A549 (cell line): ENCODE measurements at regions not wholly inside any gene's neighbourhood (a gene's known extent, or its start where the extent isn't known, plus 50 kb on each side); places are given as distances from the start of the nearest gene placed in this dataset.

Experiments
- ATAC-seq, 2 experiments: fragments of 200-7000 bp in 1 of 2; fragments of >200 bp in 1 of 2; cut with Nextera tagmentation in 1 of 2; cut with Tn5 transposase in 1 of 2; 3 replicates each; pipeline versions ENCODE4 v1.8.0 to v1.9.1; 2018 to 2020; ENCODE audit warnings: mild to moderate bottlenecking in 1 of 2, moderate library complexity in 1 of 2
- CTCF ChIA-PET: fragments of 300-600 bp; sonication (Branson Sonifier 250); formaldehyde crosslinking; extraction: SDS; loops from one replicate; lab custom pipeline; 2021; ENCODE audit warnings: antibody characterized with exemption, inconsistent platforms; lab: Yijun Ruan, JAX
- POLR2A ChIA-PET: fragments of 350-600 bp; formaldehyde crosslinking; extraction: SDS; loops from one replicate; lab custom pipeline; 2021; ENCODE audit warnings: antibody characterized with exemption, inconsistent platforms; lab: Yijun Ruan, JAX
- DNase-seq, 2 experiments: peaks; one replicate each; pipeline versions ENCODE4 v3.0.0 to v3.0.0-alpha.2; 2011 to 2016; ENCODE audit warnings: low read depth in 1 of 2, low spot score in 1 of 2
- FAIRE-seq: peaks from 2 replicates; lab custom pipeline; 2011; peaks lifted over from hg19 to GRCh38; lab: Jason Lieb, UNC
- H3K27ac ChIP-seq, 2 experiments: fragments of >200 bp; sonication (Bioruptor Twin); formaldehyde crosslinking; 3 replicates each; pipeline ENCODE4 v1.5.1; 2016 to 2017
- H3K4me1 ChIP-seq: fragments of >200 bp; sonication (Bioruptor Twin); formaldehyde crosslinking; 3 replicates; pipeline ENCODE4 v1.6.1; 2016
- H3K4me2 ChIP-seq: fragments of >200 bp; sonication (Bioruptor Twin); formaldehyde crosslinking; 3 replicates; pipeline ENCODE4 v1.6.1; 2016
- H3K4me3 ChIP-seq: fragments of >200 bp; sonication (Bioruptor Twin); formaldehyde crosslinking; 3 replicates; pipeline ENCODE4 v1.5.1; 2016
- H3K9me3 ChIP-seq: fragments of >200 bp; sonication (Bioruptor Twin); formaldehyde crosslinking; 3 replicates; pipeline ENCODE4 v1.6.1; 2016
- BHLHE40 ChIP-seq: IDR thresholded peaks from 2 replicates; pipeline ENCODE4 v1.6.1; 2012; ENCODE audit warnings: low read depth, low read length, inconsistent platforms
- CEBPB ChIP-seq, 2 experiments: fragments of >200 bp in 1 of 2; sonication (Bioruptor Twin) in 1 of 2; formaldehyde crosslinking in 1 of 2; IDR thresholded peaks; 2 replicates each; pipeline ENCODE4 v1.6.1; 2012 to 2016
- CHD2 ChIP-seq: fragments of 150-350 bp; IDR thresholded peaks from 2 replicates; pipeline ENCODE4 v1.6.1; 2014; ENCODE audit warnings: low read length; ENCODE audit not compliant: partially characterized antibody
- CHD4 ChIP-seq: fragments of 200-600 bp; sonication (generic); IDR thresholded peaks from 2 replicates; pipeline ENCODE4 v1.6.1; 2016; ENCODE audit warnings: antibody characterized with exemption, mild to moderate bottlenecking, borderline replicate concordance
- EHF ChIP-seq: fragments of 250-450 bp; sonication (Bioruptor Pico); IDR thresholded peaks from 2 replicates; pipeline ENCODE4 v1.5.0; 2020; ENCODE audit warnings: mild to moderate bottlenecking
- FOSL2 ChIP-seq, 2 experiments: fragments of 450-650 bp in 1 of 2; fragments of >200 bp in 1 of 2; sonication (Bioruptor Twin) in 1 of 2; formaldehyde crosslinking; IDR thresholded peaks; 2 replicates each; pipeline versions ENCODE4 v1.5.0 to v1.6.1; 2016 to 2020; ENCODE audit warnings: mild to moderate bottlenecking in 1 of 2, moderate library complexity in 1 of 2
- HDAC2 ChIP-seq: fragments of 200-600 bp; sonication (generic); IDR thresholded peaks from 2 replicates; pipeline ENCODE4 v1.6.1; 2016
- HOXA7 ChIP-seq: fragments of 250-450 bp; sonication (Bioruptor Pico); IDR thresholded peaks from 2 replicates; pipeline ENCODE4 v1.5.0; 2020; ENCODE audit warnings: mild to moderate bottlenecking, moderate library complexity
- HOXB13 ChIP-seq: fragments of 250-450 bp; sonication (Bioruptor Pico); IDR thresholded peaks from 2 replicates; pipeline ENCODE4 v1.5.0; 2020; ENCODE audit warnings: low read depth, mild to moderate bottlenecking, moderate library complexity
- JUN ChIP-seq, 2 experiments: fragments of >200 bp; sonication (Bioruptor Twin); formaldehyde crosslinking; IDR thresholded peaks; 2 replicates in 1 of 2; 3 replicates in 1 of 2; pipeline ENCODE4 v1.6.1; 2016 to 2017
- JUNB ChIP-seq: fragments of >200 bp; sonication (Bioruptor Twin); formaldehyde crosslinking; IDR thresholded peaks from 2 replicates; pipeline ENCODE4 v1.6.1; 2016
- KDM5A ChIP-seq: fragments of 200-600 bp; sonication (generic); IDR thresholded peaks from 2 replicates; pipeline ENCODE4 v1.6.1; 2016; ENCODE audit warnings: antibody characterized with exemption, mild to moderate bottlenecking
- MAFK ChIP-seq: fragments of 450-650 bp; IDR thresholded peaks from 2 replicates; pipeline ENCODE4 v1.6.1; 2014; ENCODE audit not compliant: partially characterized antibody
- PHF8 ChIP-seq: fragments of 200-600 bp; sonication (generic); IDR thresholded peaks from 2 replicates; pipeline ENCODE4 v1.6.1; 2016; ENCODE audit warnings: low read depth, mild to moderate bottlenecking, antibody characterized with exemption, moderate library complexity, borderline replicate concordance
- POLR2A ChIP-seq: IDR thresholded peaks from 2 replicates; pipeline ENCODE4 v1.6.1; 2012; ENCODE audit warnings: mild to moderate bottlenecking, low read length
- POLR2AphosphoS2 ChIP-seq: conservative IDR thresholded peaks from 2 replicates; pipeline ENCODE4 v1.6.1; 2012; ENCODE audit warnings: low read length, improper control_type of control experiment, inconsistent platforms
- RARB ChIP-seq: fragments of 250-450 bp; sonication (Bioruptor Pico); IDR thresholded peaks from 2 replicates; pipeline ENCODE4 v1.8.0; 2021; ENCODE audit warnings: mild to moderate bottlenecking, moderate library complexity
- RNF2 ChIP-seq: fragments of 200-600 bp; sonication (generic); IDR thresholded peaks from 2 replicates; pipeline ENCODE4 v1.6.1; 2016; ENCODE audit warnings: low read depth, mild to moderate bottlenecking, antibody characterized with exemption, moderate library complexity, borderline replicate concordance
- SMC3 ChIP-seq: fragments of >200 bp; sonication (Bioruptor Twin); formaldehyde crosslinking; IDR thresholded peaks from 3 replicates; pipeline ENCODE4 v1.6.1; 2018; ENCODE audit warnings: inconsistent platforms
- ZC3H11A ChIP-seq: fragments of 450-650 bp; IDR thresholded peaks from 2 replicates; pipeline ENCODE4 v1.6.1; 2014; ENCODE audit warnings: antibody characterized with exemption, mild to moderate bottlenecking
- ZFP36 ChIP-seq: fragments of 450-650 bp; IDR thresholded peaks from 2 replicates; pipeline ENCODE4 v1.6.1; 2014; ENCODE audit warnings: borderline replicate concordance; ENCODE audit not compliant: partially characterized antibody
- ZSCAN20 ChIP-seq: fragments of 250-450 bp; sonication (Bioruptor Pico); IDR thresholded peaks from 2 replicates; pipeline ENCODE4 v1.8.0; 2022; ENCODE audit warnings: mild to moderate bottlenecking, moderate library complexity
- WGBS: methylation state at CpG from one replicate; pipeline ENCODE4 v1.1.6; 2017; ENCODE audit errors: missing lambda C conversion rate; 5-methylcytosine and 5-hydroxymethylcytosine counted together
- TF ChIP-seq, protein P1 (sequence below): fragments of 250-450 bp; sonication (Bioruptor Pico); IDR thresholded peaks from 2 replicates; pipeline ENCODE4 v1.5.0; 2021; ENCODE audit warnings: mild to moderate bottlenecking, moderate library complexity, borderline replicate concordance
- TF ChIP-seq, protein P2 (sequence below): IDR thresholded peaks from 2 replicates; pipeline ENCODE4 v1.6.1; 2012
- TF ChIP-seq, protein P3 (sequence below): fragments of 150-350 bp; IDR thresholded peaks from 2 replicates; pipeline ENCODE4 v1.6.1; 2014; ENCODE audit warnings: low read depth, mild to moderate bottlenecking, low read length

DNA sequence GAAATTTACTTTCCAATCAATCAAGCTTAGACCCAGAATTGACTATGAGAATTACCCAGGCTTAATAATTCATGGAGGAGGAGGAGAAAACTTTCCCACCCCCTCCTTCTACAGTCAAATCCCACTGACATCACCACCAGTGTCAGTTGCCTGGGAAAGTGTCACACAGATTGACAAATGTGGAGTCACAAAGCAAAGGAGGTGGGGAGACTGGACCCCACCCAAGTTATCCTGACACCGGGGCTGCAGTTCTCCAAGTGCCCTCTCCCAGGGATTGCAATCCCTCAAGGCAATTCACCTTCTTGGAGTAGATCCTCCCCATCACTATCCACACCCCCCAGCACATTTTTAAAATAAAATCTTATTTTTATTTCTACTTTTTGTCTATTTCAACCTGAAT, 100.2 kb upstream of the CDH11 start:
- Histone ChIP-seq H3K4me2 (no peak overlapping the region), H3K4me3 (no peak overlapping the region), H3K9me3 (no peaks in the 10 kb centered on the region), H3K27ac (no peak overlapping the region), H3K4me1 (no peaks in the 10 kb centered on the region)
- TF ChIP-seq, protein P1, sequence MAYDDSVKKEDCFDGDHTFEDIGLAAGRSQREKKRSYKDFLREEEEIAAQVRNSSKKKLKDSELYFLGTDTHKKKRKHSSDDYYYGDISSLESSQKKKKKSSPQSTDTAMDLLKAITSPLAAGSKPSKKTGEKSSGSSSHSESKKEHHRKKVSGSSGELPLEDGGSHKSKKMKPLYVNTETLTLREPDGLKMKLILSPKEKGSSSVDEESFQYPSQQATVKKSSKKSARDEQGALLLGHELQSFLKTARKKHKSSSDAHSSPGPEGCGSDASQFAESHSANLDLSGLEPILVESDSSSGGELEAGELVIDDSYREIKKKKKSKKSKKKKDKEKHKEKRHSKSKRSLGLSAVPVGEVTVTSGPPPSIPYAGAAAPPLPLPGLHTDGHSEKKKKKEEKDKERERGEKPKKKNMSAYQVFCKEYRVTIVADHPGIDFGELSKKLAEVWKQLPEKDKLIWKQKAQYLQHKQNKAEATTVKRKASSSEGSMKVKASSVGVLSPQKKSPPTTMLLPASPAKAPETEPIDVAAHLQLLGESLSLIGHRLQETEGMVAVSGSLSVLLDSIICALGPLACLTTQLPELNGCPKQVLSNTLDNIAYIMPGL (CRISPR knock-in tag): no peak
- TF ChIP-seq, protein P2, sequence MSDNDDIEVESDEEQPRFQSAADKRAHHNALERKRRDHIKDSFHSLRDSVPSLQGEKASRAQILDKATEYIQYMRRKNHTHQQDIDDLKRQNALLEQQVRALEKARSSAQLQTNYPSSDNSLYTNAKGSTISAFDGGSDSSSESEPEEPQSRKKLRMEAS: no peak
- TF ChIP-seq PHF8: no peak
- TF ChIP-seq JUN (IDR thresholded peaks at IDR 0.05): no peak
- no peak for TF ChIP-seq RNF2
- TF ChIP-seq CHD2: no peak
- no peak for TF ChIP-seq EHF (CRISPR knock-in tag)
- TF ChIP-seq POLR2AphosphoS2: no peak
- no peak for TF ChIP-seq HOXB13 (CRISPR knock-in tag)
- TF ChIP-seq ZFP36: no peak
- no peak for TF ChIP-seq FOSL2 (IDR thresholded peaks at IDR 0.05)
- no peak for TF ChIP-seq FOSL2 (CRISPR knock-in tag; IDR thresholded peaks at IDR 0.05)
- no peak for TF ChIP-seq POLR2A
- no peak for TF ChIP-seq ZSCAN20 (CRISPR knock-in tag)
- TF ChIP-seq ZC3H11A: no peak
- TF ChIP-seq HDAC2: no peak
- no peak for TF ChIP-seq MAFK
- DNase-seq: no peak
- FAIRE-seq: no peak
- 10% methylated on average over 1 of the region's 1 CpG for WGBS
- no peak for ATAC-seq
- CTCF ChIA-PET: no interaction called here
- POLR2A ChIA-PET: no interaction called here

DNA sequence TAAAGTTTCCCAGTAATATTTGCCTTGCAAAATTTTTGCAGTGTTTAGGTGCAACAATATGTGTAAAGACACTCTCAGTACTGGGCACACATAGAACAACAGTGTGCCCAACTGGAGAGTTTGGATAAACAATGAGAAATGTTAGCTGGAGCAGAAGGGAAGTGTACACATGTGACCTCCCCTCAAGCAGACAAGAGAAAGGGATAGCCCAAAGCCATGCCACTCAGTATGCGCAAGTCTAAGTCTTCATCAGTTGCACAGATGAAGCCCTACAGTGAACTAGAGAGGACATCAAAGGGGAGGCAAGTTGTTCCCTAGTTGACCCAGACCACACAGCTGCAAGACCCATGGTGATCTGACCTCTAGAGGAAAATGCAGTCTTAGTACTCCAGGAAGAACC, 97.9 kb upstream of the CDH11 start:
- no peak overlapping the region for H3K27ac ChIP-seq
- no peaks in the 10 kb centered on the region for H3K9me3 ChIP-seq
- 69% methylated on average over 1 of the region's 1 CpG for WGBS
- ChIA-PET POLR2A (no interaction called here), CTCF (no interaction called here)
- DNase-seq (no peak), FAIRE-seq (no peak), ATAC-seq (no peak)
- no peak overlapping the region for H3K4me2 ChIP-seq
- TF ChIP-seq, protein P3, sequence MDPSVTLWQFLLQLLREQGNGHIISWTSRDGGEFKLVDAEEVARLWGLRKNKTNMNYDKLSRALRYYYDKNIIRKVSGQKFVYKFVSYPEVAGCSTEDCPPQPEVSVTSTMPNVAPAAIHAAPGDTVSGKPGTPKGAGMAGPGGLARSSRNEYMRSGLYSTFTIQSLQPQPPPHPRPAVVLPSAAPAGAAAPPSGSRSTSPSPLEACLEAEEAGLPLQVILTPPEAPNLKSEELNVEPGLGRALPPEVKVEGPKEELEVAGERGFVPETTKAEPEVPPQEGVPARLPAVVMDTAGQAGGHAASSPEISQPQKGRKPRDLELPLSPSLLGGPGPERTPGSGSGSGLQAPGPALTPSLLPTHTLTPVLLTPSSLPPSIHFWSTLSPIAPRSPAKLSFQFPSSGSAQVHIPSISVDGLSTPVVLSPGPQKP: no peak
- no peak for TF ChIP-seq CHD4
- no peak for TF ChIP-seq FOSL2 (IDR thresholded peaks at IDR 0.05)
- no peak for TF ChIP-seq FOSL2 (CRISPR knock-in tag; IDR thresholded peaks at IDR 0.05)
- no peak for TF ChIP-seq POLR2A
- TF ChIP-seq CEBPB (IDR thresholded peaks at IDR 0.05): no peak
- TF ChIP-seq CHD2: no peak
- H3K4me3 ChIP-seq: no peak overlapping the region
- no peaks in the 10 kb centered on the region for H3K4me1 ChIP-seq

DNA sequence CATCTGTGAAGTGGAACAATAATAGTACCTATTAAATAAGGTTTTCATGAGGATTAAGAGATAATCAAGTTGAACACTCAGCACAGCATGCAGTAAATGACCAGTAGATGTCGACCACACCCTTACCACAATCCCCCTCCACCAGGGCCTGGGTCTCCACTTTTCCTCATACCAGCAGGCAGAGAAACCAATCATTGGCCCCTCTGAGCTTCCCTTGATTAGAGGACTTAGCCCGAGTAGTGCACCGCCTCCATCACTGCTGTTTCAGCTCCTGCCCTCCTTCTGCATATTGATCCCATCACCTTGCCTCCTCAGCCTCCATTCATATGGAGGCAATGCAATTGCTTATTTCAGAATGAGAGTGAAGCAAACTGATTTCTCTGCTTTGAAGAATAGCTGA, 96.5 kb upstream of the CDH11 start:
- no peak for FAIRE-seq
- CTCF ChIA-PET: interaction anchor here (0.8 kb wide), 1 partner anchor 20 kb away, joined by 5 read pairs; no protein-coding TSS in a partner anchor
- H3K4me1 ChIP-seq: no peaks in the 10 kb centered on the region
- no peak overlapping the region for H3K4me2 ChIP-seq
- no peaks in the 10 kb centered on the region for H3K9me3 ChIP-seq
- POLR2A ChIA-PET: no interaction called here
- WGBS: 10% methylated on average over 3 of the region's 3 CpGs
- TF ChIP-seq KDM5A (no peak), PHF8 (no peak), BHLHE40 (no peak), SMC3 (no peak), JUNB (no peak), HOXA7 (CRISPR knock-in tag) (no peak), RARB (no peak)
- no peak for DNase-seq
- no peak overlapping the region for H3K27ac ChIP-seq
- no peak for ATAC-seq
- H3K4me3 ChIP-seq: no peak overlapping the region
